ENCODE measurements at regions not wholly inside any gene's neighbourhood (a gene's known extent, or its start where the extent isn't known, plus 50 kb on each side); places are given as distances from the start of the nearest gene placed in this dataset.

DNA sequence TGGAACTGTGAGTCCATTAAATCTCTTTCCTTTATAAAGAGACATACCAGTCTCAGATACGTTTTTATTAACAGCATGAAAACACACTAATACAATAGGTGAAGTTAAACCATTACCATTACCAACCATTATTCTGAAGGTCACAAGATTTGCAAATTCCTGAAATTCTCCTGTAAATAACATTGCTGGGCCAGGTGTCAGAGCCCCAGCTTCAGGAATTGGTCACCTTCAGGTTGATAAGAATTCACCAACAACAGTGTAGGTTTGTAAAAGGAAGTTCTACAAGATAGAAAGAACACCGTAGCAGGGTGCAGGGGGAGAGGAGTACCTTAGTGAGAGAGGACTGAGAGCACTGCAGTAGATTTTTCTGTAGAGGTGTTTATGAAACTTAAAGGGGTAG is 644.3 kb downstream of the CDY2B start:
- Histone ChIP-seq H2AFZ (ENCODE audit: low read depth, low read length) (no peak overlapping the region), H3K27ac (ENCODE audit: insufficient read depth, low read depth, low read length) (no peak overlapping the region), H3K9me1 (replicated peaks; ENCODE audit: control insufficient read depth, extremely low read depth, insufficient read depth, low read length) (no peaks in the 10 kb centered on the region), H3K79me2 (ENCODE audit: control insufficient read depth, insufficient read depth, low read length) (no peaks in the 10 kb centered on the region), H3K4me1 (ENCODE audit: control insufficient read depth, extremely low read depth, insufficient read depth, low read length) (peaks cover 7% of the 10 kb centered on the region), H3K27me3 (ENCODE audit: control insufficient read depth in 2 of 2, insufficient read depth in 2 of 2, low read length in 2 of 2) (no peaks in the 10 kb centered on the region), H4K20me1 (replicated peaks; ENCODE audit: control insufficient read depth, extremely low read depth, insufficient read depth, low read length) (no peaks in the 10 kb centered on the region), H3K36me3 (ENCODE audit: control insufficient read depth in 2 of 2, extremely low read depth in 1 of 2, insufficient read depth in 2 of 2, low read length in 2 of 2) (no peaks in the 10 kb centered on the region), H3K9me3 (replicated peaks; ENCODE audit: control insufficient read depth, insufficient read depth, low read length) (no peaks in the 10 kb centered on the region), H3K4me2 (ENCODE audit: insufficient read depth, low read length) (no peak overlapping the region), H3K9ac (replicated peaks; ENCODE audit: extremely low read depth, insufficient read depth, low read length) (no peak overlapping the region), H3K4me3 (replicated peaks in 1 of 3; ENCODE audit: insufficient read depth in 1 of 3, low read depth in 1 of 3, low read length in 3 of 3) (no peak overlapping the region)
- intact Hi-C loops (cut with micrococcal nuclease): loop anchor here (10.0 kb wide), 2 partner anchors 71 to 281 kb away; no protein-coding TSS in a partner anchor
- dilution Hi-C loops (cut with MboI; ENCODE audit: extremely low pct_ligation_motif_present, low sequenced_read_pairs): no loop called here
- FAIRE-seq (no peak), DNase-seq (ENCODE audit: low read depth, low spot score) (no peak)
- no TSS peak for BruUV-seq (replicated peaks)
- TF ChIP-seq POLR2A (IDR thresholded peaks at IDR 0.05; ENCODE audit: low read depth, low read length) (no peak), MYC (IDR thresholded peaks at IDR 0.05; ENCODE audit: low read depth, low read length) (no peak), JUN (IDR thresholded peaks at IDR 0.05; ENCODE audit: borderline replicate concordance, insufficient read depth, insufficient read length, low read depth) (no peak), FOS (IDR thresholded peaks at IDR 0.05; ENCODE audit: borderline replicate concordance, insufficient read depth, low read length) (no peak), GATA2 (IDR thresholded peaks at IDR 0.05; ENCODE audit: insufficient read depth, insufficient read length, low read depth, low read length) (no peak), POLR2AphosphoS5 (IDR thresholded peaks at IDR 0.05; ENCODE audit: insufficient read depth, low read depth, low read length) (no peak), EZH2 (IDR thresholded peaks at IDR 0.05; ENCODE audit: borderline replicate concordance, low read depth, low read length, severe bottlenecking) (no peak), MAX (IDR thresholded peaks at IDR 0.05; ENCODE audit: insufficient read depth, insufficient read length) (no peak)
- TF ChIP-seq, protein P1, sequence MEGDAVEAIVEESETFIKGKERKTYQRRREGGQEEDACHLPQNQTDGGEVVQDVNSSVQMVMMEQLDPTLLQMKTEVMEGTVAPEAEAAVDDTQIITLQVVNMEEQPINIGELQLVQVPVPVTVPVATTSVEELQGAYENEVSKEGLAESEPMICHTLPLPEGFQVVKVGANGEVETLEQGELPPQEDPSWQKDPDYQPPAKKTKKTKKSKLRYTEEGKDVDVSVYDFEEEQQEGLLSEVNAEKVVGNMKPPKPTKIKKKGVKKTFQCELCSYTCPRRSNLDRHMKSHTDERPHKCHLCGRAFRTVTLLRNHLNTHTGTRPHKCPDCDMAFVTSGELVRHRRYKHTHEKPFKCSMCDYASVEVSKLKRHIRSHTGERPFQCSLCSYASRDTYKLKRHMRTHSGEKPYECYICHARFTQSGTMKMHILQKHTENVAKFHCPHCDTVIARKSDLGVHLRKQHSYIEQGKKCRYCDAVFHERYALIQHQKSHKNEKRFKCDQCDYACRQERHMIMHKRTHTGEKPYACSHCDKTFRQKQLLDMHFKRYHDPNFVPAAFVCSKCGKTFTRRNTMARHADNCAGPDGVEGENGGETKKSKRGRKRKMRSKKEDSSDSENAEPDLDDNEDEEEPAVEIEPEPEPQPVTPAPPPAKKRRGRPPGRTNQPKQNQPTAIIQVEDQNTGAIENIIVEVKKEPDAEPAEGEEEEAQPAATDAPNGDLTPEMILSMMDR (IDR thresholded peaks at IDR 0.05; ENCODE audit: extremely low read depth in 1 of 2, insufficient read depth in 1 of 2, low read depth in 1 of 2, low read length in 2 of 2): no peak
- ChIA-PET POLR2A (no interaction called here), CTCF (no interaction called here)
